ENCODE measurements at regions not wholly inside any gene's neighbourhood (a gene's known extent, or its start where the extent isn't known, plus 50 kb on each side); places are given as distances from the start of the nearest gene placed in this dataset.

- intact Hi-C loops (cut with DNase I), result no loop called here
- TF ChIP-seq POLR2AphosphoS5 (IDR thresholded peaks at IDR 0.05), result no peak
- no peak for TF ChIP-seq CTCF (IDR thresholded peaks at IDR 0.05)
- TF ChIP-seq POLR2A (IDR thresholded peaks at IDR 0.05), result no peak
- Histone ChIP-seq H3K36me3 (no peaks in the 10 kb centered on the region), H3K9me3 (no peaks in the 10 kb centered on the region), H3K4me1 (replicated peaks) (no peaks in the 10 kb centered on the region), H3K27ac (no peak overlapping the region), H3K4me3 (no peak overlapping the region), H3K27me3 (replicated peaks; ENCODE audit: insufficient read depth) (no peaks in the 10 kb centered on the region)
- no peak for DNase-seq (ENCODE audit: low spot score)
Measured at GRCh38 chr18:53790786-53791185, 433.7 kb downstream of the MBD2 start.

- H3K4me3 ChIP-seq, result no peak overlapping the region
- no peaks in the 10 kb centered on the region for H3K27me3 ChIP-seq (replicated peaks; ENCODE audit: insufficient read depth)
- TF ChIP-seq POLR2AphosphoS5 (IDR thresholded peaks at IDR 0.05) (no peak), POLR2A (IDR thresholded peaks at IDR 0.05) (no peak), CTCF (IDR thresholded peaks at IDR 0.05) (no peak)
- H3K36me3 ChIP-seq, result no peaks in the 10 kb centered on the region
- H3K9me3 ChIP-seq, result no peaks in the 10 kb centered on the region
- no peak overlapping the region for H3K27ac ChIP-seq
- intact Hi-C loops (cut with DNase I), result no loop called here
- WGBS, result 62% methylated on average over 4 of the region's 4 CpGs
- H3K4me1 ChIP-seq (replicated peaks), result no peaks in the 10 kb centered on the region
- no peak for DNase-seq (ENCODE audit: low spot score)
Measured at GRCh38 chr18:53789376-53790247, 434.9 kb downstream of the MBD2 start.

DNA sequence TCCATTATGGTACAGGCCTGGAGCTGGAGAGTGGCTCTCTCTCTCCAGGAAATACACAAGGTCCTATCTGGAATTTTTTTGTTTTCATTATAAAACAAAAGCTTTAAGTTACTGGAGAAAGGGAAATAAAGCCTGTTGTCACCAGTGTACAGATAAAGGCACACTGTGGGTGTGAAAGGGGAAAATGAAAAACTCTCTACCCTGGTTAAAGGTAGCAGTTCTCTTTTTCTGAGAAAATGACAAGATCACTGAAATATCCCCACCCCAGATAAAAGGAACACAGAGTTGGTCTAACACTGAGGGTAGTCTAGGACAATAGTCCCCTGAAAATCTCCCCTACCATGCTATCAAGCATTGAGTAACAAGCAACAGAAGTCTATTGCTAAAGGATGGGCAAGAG lies 438.7 kb downstream of the MBD2 start:
- Histone ChIP-seq H3K4me1 (replicated peaks) (no peaks in the 10 kb centered on the region), H3K9me3 (no peaks in the 10 kb centered on the region), H3K27ac (no peak overlapping the region), H3K27me3 (replicated peaks; ENCODE audit: insufficient read depth) (no peaks in the 10 kb centered on the region), H3K4me3 (no peak overlapping the region), H3K36me3 (no peaks in the 10 kb centered on the region)
- TF ChIP-seq POLR2AphosphoS5 (IDR thresholded peaks at IDR 0.05) (no peak), CTCF (IDR thresholded peaks at IDR 0.05) (no peak), POLR2A (IDR thresholded peaks at IDR 0.05) (no peak)
- intact Hi-C loops (cut with DNase I), result no loop called here
- DNase-seq (ENCODE audit: low spot score), result no peak

GRCh38 chr18:53784253-53784652 lies 440.2 kb downstream of the MBD2 start:
- no peaks in the 10 kb centered on the region for H3K4me1 ChIP-seq (replicated peaks)
- H3K9me3 ChIP-seq, result no peaks in the 10 kb centered on the region
- H3K36me3 ChIP-seq, result no peaks in the 10 kb centered on the region
- H3K27me3 ChIP-seq (replicated peaks; ENCODE audit: insufficient read depth), result no peaks in the 10 kb centered on the region
- 87% methylated on average over 1 of the region's 1 CpG for WGBS
- no peak for DNase-seq (ENCODE audit: low spot score)
- intact Hi-C loops (cut with DNase I), result no loop called here
- TF ChIP-seq POLR2AphosphoS5 (IDR thresholded peaks at IDR 0.05) (no peak), CTCF (IDR thresholded peaks at IDR 0.05) (no peak), POLR2A (IDR thresholded peaks at IDR 0.05) (no peak)
- no peak overlapping the region for H3K4me3 ChIP-seq
- H3K27ac ChIP-seq, result no peak overlapping the region

- Histone ChIP-seq H3K4me1 (replicated peaks) (no peaks in the 10 kb centered on the region), H3K36me3 (no peaks in the 10 kb centered on the region), H3K4me3 (no peak overlapping the region), H3K9me3 (no peaks in the 10 kb centered on the region), H3K27me3 (replicated peaks; ENCODE audit: insufficient read depth) (no peaks in the 10 kb centered on the region), H3K27ac (no peak overlapping the region)
- DNase-seq (ENCODE audit: low spot score), result no peak
- WGBS, result 58% methylated on average over 1 of the region's 1 CpG
- no peak for TF ChIP-seq POLR2A (IDR thresholded peaks at IDR 0.05)
- TF ChIP-seq CTCF (IDR thresholded peaks at IDR 0.05), result no peak
- no peak for TF ChIP-seq POLR2AphosphoS5 (IDR thresholded peaks at IDR 0.05)
- intact Hi-C loops (cut with DNase I), result no loop called here
Measured at GRCh38 chr18:53780666-53781065, 443.8 kb downstream of the MBD2 start.

Data from prostate gland (tissue), 2 donors.